ENCODE measurements at regions not wholly inside any gene's neighbourhood (a gene's known extent, or its start where the extent isn't known, plus 50 kb on each side); places are given as distances from the start of the nearest gene placed in this dataset.

DNA sequence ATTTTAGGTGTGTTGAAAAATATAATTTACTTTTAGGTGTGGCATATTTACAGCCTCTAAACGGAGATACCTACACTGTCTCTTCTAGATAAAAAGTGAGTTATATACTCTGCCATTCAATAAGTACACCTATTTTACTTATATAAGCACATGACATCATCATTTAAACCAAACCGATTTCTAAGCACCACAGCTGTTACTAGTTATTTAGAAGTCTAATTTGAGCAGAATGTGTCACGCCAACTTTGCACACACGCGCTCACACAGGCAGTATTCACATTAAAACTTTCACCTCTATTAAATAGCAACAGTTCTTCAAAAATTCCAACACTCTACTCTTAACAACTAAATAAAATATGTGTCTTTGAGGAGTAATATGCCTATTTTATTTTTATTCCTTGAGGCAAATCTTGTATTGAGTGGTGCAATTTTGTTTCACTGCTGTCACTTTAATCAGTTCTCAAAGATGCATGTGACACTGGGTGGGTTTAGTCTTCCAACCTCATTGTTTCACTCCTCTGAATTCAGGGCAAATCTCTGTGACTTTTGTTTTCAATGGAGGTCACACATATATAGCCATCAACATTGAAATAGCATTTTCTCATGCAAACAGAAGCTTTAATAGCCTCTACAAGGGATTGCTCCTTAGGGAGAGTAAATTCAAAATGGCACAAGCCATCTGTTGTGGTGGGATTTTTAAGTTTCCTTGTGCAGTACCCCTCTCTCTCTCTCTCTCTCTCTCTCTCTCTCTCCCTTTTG is 721.0 kb downstream of the PLCL1 start:
- no peak for TF ChIP-seq CTCF (IDR thresholded peaks at IDR 0.05)
- TF ChIP-seq POLR2A (IDR thresholded peaks at IDR 0.05): no peak
